ENCODE measurements at regions not wholly inside any gene's neighbourhood (a gene's known extent, or its start where the extent isn't known, plus 50 kb on each side); places are given as distances from the start of the nearest gene placed in this dataset.

GRCh38 chr5:5951953-5952352, 426.4 kb downstream of the MED10 start:
- TF ChIP-seq, protein P1, sequence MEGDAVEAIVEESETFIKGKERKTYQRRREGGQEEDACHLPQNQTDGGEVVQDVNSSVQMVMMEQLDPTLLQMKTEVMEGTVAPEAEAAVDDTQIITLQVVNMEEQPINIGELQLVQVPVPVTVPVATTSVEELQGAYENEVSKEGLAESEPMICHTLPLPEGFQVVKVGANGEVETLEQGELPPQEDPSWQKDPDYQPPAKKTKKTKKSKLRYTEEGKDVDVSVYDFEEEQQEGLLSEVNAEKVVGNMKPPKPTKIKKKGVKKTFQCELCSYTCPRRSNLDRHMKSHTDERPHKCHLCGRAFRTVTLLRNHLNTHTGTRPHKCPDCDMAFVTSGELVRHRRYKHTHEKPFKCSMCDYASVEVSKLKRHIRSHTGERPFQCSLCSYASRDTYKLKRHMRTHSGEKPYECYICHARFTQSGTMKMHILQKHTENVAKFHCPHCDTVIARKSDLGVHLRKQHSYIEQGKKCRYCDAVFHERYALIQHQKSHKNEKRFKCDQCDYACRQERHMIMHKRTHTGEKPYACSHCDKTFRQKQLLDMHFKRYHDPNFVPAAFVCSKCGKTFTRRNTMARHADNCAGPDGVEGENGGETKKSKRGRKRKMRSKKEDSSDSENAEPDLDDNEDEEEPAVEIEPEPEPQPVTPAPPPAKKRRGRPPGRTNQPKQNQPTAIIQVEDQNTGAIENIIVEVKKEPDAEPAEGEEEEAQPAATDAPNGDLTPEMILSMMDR (conservative IDR thresholded peaks at IDR 0.05) = no peak

More at GRCh38 chr5:5951953-5952352, 426.4 kb downstream of the MED10 start:
- H4K8ac ChIP-seq (replicated peaks; ENCODE audit: insufficient read length, low read depth, low read length) = no peak overlapping the region
- H3K36me3 Mint-ChIP-seq (ENCODE audit: insufficient read depth in 1 of 3, low read depth in 3 of 3) = peaks cover 0 to under 1% (median 0%) of the 10 kb centered on the region in 3 experiments; a peak in 2 of 7 replicates
- H3K4me1 Mint-ChIP-seq = no peaks in the 10 kb centered on the region
- no peaks in the 10 kb centered on the region for H3K79me2 ChIP-seq (ENCODE audit: insufficient read depth, low read length)
- no peak overlapping the region for H3K4ac ChIP-seq (ENCODE audit: low read depth, low read length)
- no CpG with 5 or more reads among the region's 3 CpGs for WGBS (ENCODE audit: extremely low coverage, insufficient read length, low lambda C conversion rate)
- no peak overlapping the region for H4K5ac ChIP-seq (ENCODE audit: insufficient read length, low read depth, low read length)
- no peak overlapping the region for H3K27ac ChIP-seq (ENCODE audit: insufficient read length, low read depth, low read length)
- H4K91ac ChIP-seq (ENCODE audit: insufficient read length, low read depth, low read length) = no peak overlapping the region
- H3K27me3 Mint-ChIP-seq (ENCODE audit: low read depth) = peaks cover 17% of the 10 kb centered on the region
- no peaks in the 10 kb centered on the region for H3K79me1 ChIP-seq (ENCODE audit: insufficient read depth, low read depth, low read length, poor library complexity, severe bottlenecking)
- H3K9me3 ChIP-seq (ENCODE audit: control insufficient read depth, low read depth, low read length) = peaks cover 4% of the 10 kb centered on the region
- H3K4me2 ChIP-seq (ENCODE audit: insufficient read depth, insufficient read length, low read length) = no peak overlapping the region
- H3K18ac ChIP-seq (ENCODE audit: insufficient read length, low read depth, low read length) = no peak overlapping the region
- H2AK5ac ChIP-seq (ENCODE audit: insufficient read length, low read length) = no peak overlapping the region
- H3K9ac ChIP-seq (ENCODE audit: extremely low read depth, insufficient read length, low read length) = no peak overlapping the region
- H3K14ac ChIP-seq (ENCODE audit: insufficient read depth, low read length) = no peak overlapping the region
- H2BK120ac ChIP-seq (ENCODE audit: low read depth, low read length, poor library complexity, severe bottlenecking) = no peak overlapping the region
- no peak overlapping the region for H2BK20ac ChIP-seq (ENCODE audit: low read depth, low read length, poor library complexity, severe bottlenecking)
- no peak overlapping the region for H3K27ac Mint-ChIP-seq
- no peak overlapping the region for H2BK12ac ChIP-seq (ENCODE audit: insufficient read length, low read depth, low read length)
- no peak overlapping the region for H3K56ac ChIP-seq (ENCODE audit: insufficient read length, low read depth, low read length)
- H4K20me1 ChIP-seq (ENCODE audit: control insufficient read depth, insufficient read depth, insufficient read length) = no peaks in the 10 kb centered on the region
- no peak overlapping the region for H3K23ac ChIP-seq (ENCODE audit: insufficient read length, low read depth, low read length)
- H2BK15ac ChIP-seq (ENCODE audit: low read depth, low read length) = no peak overlapping the region
- no peak overlapping the region for H2BK5ac ChIP-seq (ENCODE audit: insufficient read length, low read length)
- DNase-seq = no peak
- no peaks in the 10 kb centered on the region for H3K27me3 ChIP-seq (ENCODE audit: insufficient read depth, low read length)
- no peak overlapping the region for H2AFZ ChIP-seq (ENCODE audit: low read length)
- peaks cover 1 to 5% of the 10 kb centered on the region in 2 experiments; a peak in 4 of 5 replicates for H3K9me3 Mint-ChIP-seq
- H3K4me3 Mint-ChIP-seq = no peak overlapping the region
- no peak overlapping the region for H3T11ph ChIP-seq (ENCODE audit: low read length)
- H3K23me2 ChIP-seq (ENCODE audit: insufficient read length, low read depth, low read length, poor library complexity, severe bottlenecking) = no peaks in the 10 kb centered on the region
- no peaks in the 10 kb centered on the region for H3K4me1 ChIP-seq (ENCODE audit: insufficient read depth, low read length)
